ENCODE measurements at regions not wholly inside any gene's neighbourhood (a gene's known extent, or its start where the extent isn't known, plus 50 kb on each side); places are given as distances from the start of the nearest gene placed in this dataset.
"Not testable (repeated sequence)": the region's sequence is repeated elsewhere in the genome, so short reads cannot be mapped to it uniquely, and the experiment has no call there.

- DNase-seq, result peak; percentile 53
These were observed 296.6 kb upstream of the NETO1 start for GRCh38 chr18:73164430-73164829.

GRCh38 chr18:73163236-73163635 lies 295.4 kb upstream of the NETO1 start:
- no peak for DNase-seq

GRCh38 chr18:73156117-73156516 lies 288.3 kb upstream of the NETO1 start:
- no peak for DNase-seq

- no peak for DNase-seq
These were observed 285.5 kb upstream of the NETO1 start for GRCh38 chr18:73153271-73153670.

- no peak for DNase-seq
These were observed 283.3 kb upstream of the NETO1 start for GRCh38 chr18:73151086-73151485.

GRCh38 chr18:73150199-73150598 lies 282.4 kb upstream of the NETO1 start:
- DNase-seq, result no peak

- DNase-seq, result no peak
These were observed 279.8 kb upstream of the NETO1 start for GRCh38 chr18:73147590-73147989.

GRCh38 chr18:73144030-73144429 lies 276.2 kb upstream of the NETO1 start:
- no peak for DNase-seq

- no peak for DNase-seq
These were observed 268.3 kb upstream of the NETO1 start for GRCh38 chr18:73136134-73136533.

- DNase-seq, result no peak
These were observed 256.4 kb upstream of the NETO1 start for GRCh38 chr18:73124175-73124574.

GRCh38 chr18:73121207-73121606 lies 253.4 kb upstream of the NETO1 start:
- no peak for DNase-seq

GRCh38 chr18:73120626-73121025 lies 252.8 kb upstream of the NETO1 start:
- DNase-seq, result no peak

- DNase-seq, result no peak
These were observed 251.8 kb upstream of the NETO1 start for GRCh38 chr18:73119574-73119973.

- no peak for DNase-seq
These were observed 250.5 kb upstream of the NETO1 start for GRCh38 chr18:73118121-73118816.

- DNase-seq, result no peak
These were observed 242.5 kb upstream of the NETO1 start for GRCh38 chr18:73110307-73110706.

- no peak for DNase-seq
These were observed 234.2 kb upstream of the NETO1 start for GRCh38 chr18:73101977-73102376.

GRCh38 chr18:73101491-73101890 lies 233.7 kb upstream of the NETO1 start:
- not testable (repeated sequence) for DNase-seq

GRCh38 chr18:73099759-73100158 lies 232.0 kb upstream of the NETO1 start:
- no peak for DNase-seq

- no peak for DNase-seq
These were observed 226.0 kb upstream of the NETO1 start for GRCh38 chr18:73093687-73094250.

- no peak for DNase-seq
These were observed 220.7 kb upstream of the NETO1 start for GRCh38 chr18:73088445-73088844.

GRCh38 chr18:73087282-73087977 lies 219.6 kb upstream of the NETO1 start:
- DNase-seq, result no peak

- DNase-seq, result no peak
These were observed 212.1 kb upstream of the NETO1 start for GRCh38 chr18:73079920-73080319.

GRCh38 chr18:73060666-73061288 lies 193.0 kb upstream of the NETO1 start:
- no peak for DNase-seq

- no peak for DNase-seq
These were observed 191.5 kb upstream of the NETO1 start for GRCh38 chr18:73059280-73059679.
